Cardiac muscle cell (in vitro differentiated cells and primary cell): ENCODE measurements at regions not wholly inside any gene's neighbourhood (a gene's known extent, or its start where the extent isn't known, plus 50 kb on each side); places are given as distances from the start of the nearest gene placed in this dataset.
"Not testable (repeated sequence)": the region's sequence is repeated elsewhere in the genome, so short reads cannot be mapped to it uniquely, and the experiment has no call there.

Experiments
- DNase-seq, 2 donors: peaks; one replicate each; pipeline versions ENCODE4 v3.0.0 to v3.0.0-alpha.2; 2010 to 2017; ENCODE audit warnings: low read depth in 1 of 2, low spot score in 1 of 2
- H3K27ac ChIP-seq: fragments of 200-600 bp; sonication (generic); 2 replicates; pipeline ENCODE4 v1.5.1; 2016
- H3K27me3 ChIP-seq: fragments of 200-600 bp; sonication (generic); 2 replicates; pipeline ENCODE4 v1.6.0; 2016; ENCODE audit warnings: control low read depth
- H3K36me3 ChIP-seq: fragments of 200-600 bp; sonication (generic); 2 replicates; pipeline ENCODE4 v1.5.1; 2016; ENCODE audit warnings: control low read depth
- H3K4me1 ChIP-seq: fragments of 200-600 bp; sonication (generic); 2 replicates; pipeline ENCODE4 v1.8.1; 2017; ENCODE audit warnings: low read depth, mild to moderate bottlenecking, mixed run types
- H3K4me3 ChIP-seq: fragments of 200-600 bp; sonication (generic); 2 replicates; pipeline ENCODE4 v1.5.1; 2016; ENCODE audit warnings: mild to moderate bottlenecking
- H3K9me3 ChIP-seq: fragments of 200-600 bp; sonication (generic); 2 replicates; pipeline ENCODE4 v1.5.1; 2017; ENCODE audit warnings: low read depth, mild to moderate bottlenecking, control low read depth

DNA sequence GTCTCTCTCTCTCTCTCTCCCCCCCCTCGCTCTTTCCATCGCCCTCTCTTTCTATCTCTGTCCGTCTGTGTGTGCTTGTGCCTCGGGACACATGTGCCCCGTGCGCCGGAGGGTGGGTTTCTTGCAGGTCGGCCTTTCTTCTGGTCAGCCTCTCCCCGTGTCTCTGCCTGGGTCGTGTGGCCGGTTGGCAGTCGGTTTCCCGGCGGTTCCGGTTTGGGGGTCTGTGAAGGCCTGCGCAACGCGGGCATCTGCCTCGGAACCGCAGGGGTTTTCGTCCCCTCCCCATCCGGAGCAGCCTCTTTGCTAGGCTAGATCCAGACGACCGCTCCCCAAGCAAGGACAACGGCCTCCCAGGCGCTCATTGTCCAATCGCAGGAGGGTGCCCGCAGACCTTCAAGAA, 1418.5 kb upstream of the PCDH10 start:
- H3K4me1 ChIP-seq, H3K27me3 ChIP-seq, H3K36me3 ChIP-seq, DNase-seq, H3K27ac ChIP-seq, H3K9me3 ChIP-seq, H3K4me3 ChIP-seq: not testable (repeated sequence)

DNA sequence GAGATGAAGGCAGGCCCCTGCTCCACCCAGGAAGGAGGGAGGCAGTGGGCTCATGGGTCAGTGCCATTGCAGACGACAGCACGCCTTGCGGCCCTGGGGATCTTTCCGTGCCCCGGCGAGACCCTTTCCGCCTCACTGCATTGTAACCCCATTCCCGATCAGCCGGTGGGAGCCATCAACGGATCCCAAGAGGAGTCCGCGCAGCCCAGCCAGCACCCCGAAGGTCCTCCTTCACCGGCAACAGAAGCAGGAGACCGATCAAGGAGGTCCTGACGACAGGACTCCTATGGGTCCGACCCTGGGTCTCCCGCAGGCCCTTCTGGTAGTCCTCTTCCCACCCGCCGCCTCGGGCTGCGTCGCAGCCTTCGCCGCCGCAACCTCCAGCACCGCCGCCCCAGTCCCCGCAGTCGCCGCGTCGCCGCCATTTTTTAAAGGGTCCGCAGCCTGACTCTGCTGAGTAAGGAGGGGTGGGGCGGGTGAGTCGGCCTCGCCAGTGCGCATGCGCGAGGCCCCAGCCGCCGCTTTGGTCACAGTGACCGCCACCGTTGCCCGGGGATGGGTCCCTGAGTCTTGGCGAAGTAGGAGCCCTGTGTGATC, 1417.0 kb upstream of the PCDH10 start:
- H3K4me3 ChIP-seq, H3K27me3 ChIP-seq, H3K4me1 ChIP-seq, H3K36me3 ChIP-seq, H3K9me3 ChIP-seq, DNase-seq, H3K27ac ChIP-seq: not testable (repeated sequence)

DNA sequence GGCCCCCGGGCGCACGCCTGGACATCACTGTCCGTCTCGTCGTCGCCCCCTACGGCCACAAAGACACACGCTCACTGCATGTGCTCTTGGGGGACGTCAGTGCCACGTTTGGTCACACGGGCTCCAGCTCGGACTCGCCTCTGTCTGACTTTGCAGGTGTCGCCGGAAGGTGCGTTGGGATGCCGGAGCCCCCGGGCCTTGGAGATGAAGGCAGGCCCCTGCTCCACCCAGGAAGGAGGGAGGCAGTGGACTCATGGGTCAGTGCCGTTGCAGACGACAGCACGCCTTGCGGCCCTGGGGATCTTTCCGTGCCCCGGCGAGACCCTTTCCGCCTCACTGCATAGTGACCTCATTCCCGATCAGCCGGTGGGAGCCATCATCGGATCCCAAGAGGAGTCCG, 1414.8 kb upstream of the PCDH10 start:
- not testable (repeated sequence) for H3K4me1 ChIP-seq, H3K36me3 ChIP-seq, H3K27ac ChIP-seq, H3K27me3 ChIP-seq, DNase-seq, H3K4me3 ChIP-seq, H3K9me3 ChIP-seq

DNA sequence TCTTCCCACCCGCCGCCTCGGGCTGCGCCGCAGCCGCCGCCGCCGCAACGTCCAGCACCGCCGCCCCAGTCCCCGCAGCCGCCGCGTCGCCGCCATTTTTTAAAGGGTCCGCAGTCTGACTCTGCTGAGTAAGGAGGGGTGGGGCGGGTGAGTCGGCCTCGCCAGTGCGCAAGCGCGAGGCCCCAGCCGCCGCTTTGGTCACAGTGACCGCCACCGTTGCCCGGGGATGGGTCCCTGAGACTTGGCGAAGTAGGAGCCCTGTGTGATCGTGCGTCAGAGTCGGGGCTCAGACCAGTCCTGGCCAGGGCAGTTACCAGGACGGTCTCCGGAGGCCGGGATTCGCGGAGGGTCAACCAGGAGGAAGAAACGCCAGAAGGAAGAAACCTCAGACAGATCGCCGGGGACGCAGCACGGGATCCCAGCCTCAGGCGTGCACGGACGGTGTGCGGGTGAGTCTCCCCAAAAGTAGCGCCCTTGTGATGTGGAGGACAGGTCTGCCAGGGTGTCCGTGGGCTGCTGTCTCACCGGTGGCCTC, 1414.2 kb upstream of the PCDH10 start:
- H3K4me1 ChIP-seq, H3K9me3 ChIP-seq, H3K36me3 ChIP-seq, H3K4me3 ChIP-seq, H3K27me3 ChIP-seq, H3K27ac ChIP-seq, DNase-seq: not testable (repeated sequence)

DNA sequence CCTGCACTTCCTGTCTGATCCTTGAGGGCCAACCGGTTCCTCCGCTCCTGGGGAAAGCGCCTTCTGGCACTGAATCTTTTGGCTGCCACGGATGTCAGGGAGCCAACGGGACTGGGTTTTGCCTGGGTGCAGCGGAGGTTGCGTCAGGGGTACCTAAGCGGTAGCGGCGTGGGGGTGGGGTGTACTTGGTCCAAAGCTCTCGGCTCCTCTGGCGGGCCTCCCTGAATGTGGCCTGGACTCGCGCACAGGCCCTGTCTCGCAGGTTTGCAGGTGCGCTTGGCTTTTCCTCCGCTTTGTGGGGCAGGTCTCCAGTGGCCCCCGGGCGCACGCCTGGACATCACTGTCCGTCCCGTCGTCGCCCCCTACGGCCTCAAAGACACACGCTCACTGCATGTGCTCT, 1410.1 kb upstream of the PCDH10 start:
- DNase-seq, H3K4me1 ChIP-seq, H3K36me3 ChIP-seq, H3K9me3 ChIP-seq, H3K27ac ChIP-seq, H3K4me3 ChIP-seq, H3K27me3 ChIP-seq: not testable (repeated sequence)

DNA sequence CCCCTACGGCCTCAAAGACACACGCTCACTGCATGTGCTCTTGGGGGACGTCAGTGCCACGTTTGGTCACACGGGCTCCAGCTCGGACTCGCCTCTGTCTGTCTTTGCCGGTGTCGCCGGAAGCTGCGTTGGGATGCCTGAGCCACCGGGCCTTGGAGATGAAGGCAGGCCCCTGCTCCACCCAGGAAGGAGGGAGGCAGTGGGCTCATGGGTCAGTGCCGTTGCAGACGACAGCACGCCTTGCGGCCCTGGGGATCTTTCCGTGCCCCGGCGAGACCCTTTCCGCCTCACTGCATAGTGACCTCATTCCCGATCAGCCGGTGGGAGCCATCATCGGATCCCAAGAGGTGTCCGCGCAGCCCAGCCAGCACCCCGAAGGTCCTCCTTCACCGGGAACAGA, 1407.3 kb upstream of the PCDH10 start:
- H3K27me3 ChIP-seq, DNase-seq, H3K36me3 ChIP-seq, H3K27ac ChIP-seq, H3K4me3 ChIP-seq, H3K4me1 ChIP-seq, H3K9me3 ChIP-seq: not testable (repeated sequence)

DNA sequence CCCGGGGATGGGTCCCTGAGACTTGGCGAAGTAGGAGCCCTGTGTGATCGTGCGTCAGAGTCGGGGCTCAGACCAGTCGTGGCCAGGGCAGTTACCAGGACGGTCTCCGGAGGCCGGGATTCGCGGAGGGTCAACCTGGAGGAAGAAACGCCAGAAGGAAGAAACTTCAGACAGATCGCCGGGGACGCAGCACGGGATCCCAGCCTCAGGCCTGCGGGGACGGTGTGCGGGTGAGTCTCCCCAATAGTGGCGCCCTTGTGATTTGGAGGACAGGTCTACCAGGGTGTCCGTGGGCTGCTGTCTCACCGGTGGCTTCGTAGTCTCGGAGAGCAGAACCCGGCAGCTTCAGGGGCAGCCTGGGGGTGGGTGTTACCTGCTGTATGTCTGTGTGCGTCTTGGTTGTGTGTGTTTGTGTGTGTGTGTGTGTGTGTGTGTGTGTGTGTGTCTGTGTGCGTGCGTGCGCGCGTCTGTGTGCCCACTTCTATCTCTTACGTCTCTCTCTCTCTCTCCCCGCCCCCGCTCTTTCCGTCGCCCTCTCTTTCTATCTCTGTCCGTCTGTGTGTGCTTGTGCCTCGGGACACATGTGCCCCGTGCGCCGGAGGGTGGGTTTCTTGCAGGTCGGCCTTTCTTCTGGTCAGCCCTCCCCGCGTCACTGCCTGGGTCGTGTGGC, 1406.4 kb upstream of the PCDH10 start:
- not testable (repeated sequence) for H3K9me3 ChIP-seq, H3K4me1 ChIP-seq, H3K4me3 ChIP-seq, DNase-seq, H3K36me3 ChIP-seq, H3K27me3 ChIP-seq, H3K27ac ChIP-seq

DNA sequence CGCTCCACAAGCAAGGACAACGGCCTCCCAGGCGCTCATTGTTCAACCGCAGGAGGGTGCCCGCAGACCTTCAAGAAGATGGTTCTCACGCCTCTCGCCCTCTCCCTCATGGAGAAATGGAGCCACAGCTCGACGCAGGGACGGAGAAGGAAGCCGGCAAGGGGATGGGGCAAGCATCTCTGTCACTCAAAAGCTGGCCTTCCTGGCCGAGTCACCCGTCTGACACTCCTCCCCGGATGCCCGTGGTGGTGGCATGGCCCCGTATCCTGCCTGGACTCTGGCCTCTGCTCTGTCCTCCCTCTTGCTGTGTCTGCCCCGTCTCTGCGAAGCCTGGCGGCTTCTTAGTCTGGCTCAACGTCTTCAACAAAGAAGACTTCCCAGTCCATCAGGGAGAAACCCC, 1405.7 kb upstream of the PCDH10 start:
- H3K9me3 ChIP-seq, H3K36me3 ChIP-seq, H3K4me3 ChIP-seq, H3K4me1 ChIP-seq, H3K27me3 ChIP-seq, H3K27ac ChIP-seq, DNase-seq: not testable (repeated sequence)

DNA sequence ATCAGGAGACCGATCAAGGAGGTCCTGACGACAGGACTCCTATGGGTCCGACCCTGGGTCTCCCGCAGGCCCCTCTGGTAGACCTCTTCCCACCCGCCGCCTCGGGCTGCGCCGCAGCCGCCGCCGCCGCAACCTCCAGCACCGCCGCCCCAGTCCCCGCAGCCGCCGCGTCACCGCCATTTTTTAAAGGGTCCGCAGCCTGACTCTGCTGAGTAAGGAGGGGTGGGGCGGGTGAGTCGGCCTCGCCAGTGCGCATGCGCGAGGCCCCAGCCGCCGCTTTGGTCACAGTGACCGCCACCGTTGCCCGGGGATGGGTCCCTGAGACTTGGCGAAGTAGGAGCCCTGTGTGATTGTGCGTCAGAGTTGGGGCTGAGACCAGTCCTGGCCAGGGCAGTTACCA, 1401.9 kb upstream of the PCDH10 start:
- H3K27me3 ChIP-seq, H3K9me3 ChIP-seq, DNase-seq, H3K36me3 ChIP-seq, H3K4me3 ChIP-seq, H3K27ac ChIP-seq, H3K4me1 ChIP-seq: not testable (repeated sequence)

DNA sequence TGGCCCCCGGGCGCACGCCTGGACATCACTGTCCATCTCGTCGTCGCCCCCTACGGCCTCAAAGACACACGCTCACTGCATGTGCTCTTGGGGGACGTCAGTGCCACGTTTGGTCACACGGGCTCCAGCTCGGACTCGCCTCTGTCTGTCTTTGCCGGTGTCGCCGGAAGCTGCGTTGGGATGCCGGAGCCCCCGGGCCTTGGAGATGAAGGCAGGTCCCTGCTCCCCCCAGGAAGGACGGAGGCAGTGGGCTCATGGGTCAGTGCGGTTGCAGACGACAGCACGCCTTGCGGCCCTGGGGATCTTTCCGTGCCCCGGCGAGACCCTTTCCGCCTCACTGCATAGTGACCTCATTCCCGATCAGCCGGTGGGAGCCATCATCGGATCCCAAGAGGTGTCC, 1399.9 kb upstream of the PCDH10 start:
- H3K4me3 ChIP-seq, H3K4me1 ChIP-seq, H3K9me3 ChIP-seq, H3K27me3 ChIP-seq, H3K36me3 ChIP-seq, DNase-seq, H3K27ac ChIP-seq: not testable (repeated sequence)

DNA sequence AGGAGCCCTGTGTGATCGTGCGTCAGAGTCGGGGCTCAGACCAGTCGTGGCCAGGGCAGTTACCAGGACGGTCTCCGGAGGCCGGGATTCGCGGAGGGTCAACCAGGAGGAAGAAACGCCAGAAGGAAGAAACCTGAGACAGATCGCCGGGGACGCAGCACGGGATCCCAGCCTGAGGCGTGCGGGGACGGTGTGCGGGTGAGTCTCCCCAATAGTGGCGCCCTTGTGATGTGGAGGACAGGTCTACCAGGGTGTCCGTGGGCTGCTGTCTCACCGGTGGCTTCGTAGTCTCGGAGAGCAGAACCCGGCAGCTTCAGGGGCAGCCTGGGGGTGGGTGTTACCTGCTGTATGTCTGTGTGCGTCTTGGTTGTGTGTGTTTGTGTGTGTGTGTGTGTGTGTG, 1399.1 kb upstream of the PCDH10 start:
- not testable (repeated sequence) for H3K9me3 ChIP-seq, H3K27me3 ChIP-seq, H3K4me1 ChIP-seq, H3K27ac ChIP-seq, H3K36me3 ChIP-seq, H3K4me3 ChIP-seq, DNase-seq

DNA sequence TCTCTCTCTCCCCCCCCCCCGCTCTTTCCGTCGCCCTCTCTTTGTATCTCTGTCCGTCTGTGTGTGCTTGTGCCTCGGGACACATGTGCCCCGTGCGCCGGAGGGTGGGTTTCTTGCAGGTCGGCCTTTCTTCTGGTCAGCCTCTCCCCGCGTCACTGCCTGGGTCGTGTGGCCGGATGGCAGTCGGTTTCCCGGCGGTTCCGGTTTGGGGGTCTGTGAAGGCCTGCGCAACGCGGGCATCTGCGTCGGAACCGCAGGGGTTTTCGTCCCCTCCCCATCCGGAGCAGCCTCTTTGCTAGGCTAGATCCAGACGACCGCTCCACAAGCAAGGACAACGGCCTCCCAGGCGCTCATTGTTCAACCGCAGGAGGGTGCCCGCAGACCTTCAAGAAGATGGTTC, 1398.6 kb upstream of the PCDH10 start:
- not testable (repeated sequence) for H3K4me3 ChIP-seq, H3K4me1 ChIP-seq, H3K36me3 ChIP-seq, H3K27ac ChIP-seq, DNase-seq, H3K9me3 ChIP-seq, H3K27me3 ChIP-seq

DNA sequence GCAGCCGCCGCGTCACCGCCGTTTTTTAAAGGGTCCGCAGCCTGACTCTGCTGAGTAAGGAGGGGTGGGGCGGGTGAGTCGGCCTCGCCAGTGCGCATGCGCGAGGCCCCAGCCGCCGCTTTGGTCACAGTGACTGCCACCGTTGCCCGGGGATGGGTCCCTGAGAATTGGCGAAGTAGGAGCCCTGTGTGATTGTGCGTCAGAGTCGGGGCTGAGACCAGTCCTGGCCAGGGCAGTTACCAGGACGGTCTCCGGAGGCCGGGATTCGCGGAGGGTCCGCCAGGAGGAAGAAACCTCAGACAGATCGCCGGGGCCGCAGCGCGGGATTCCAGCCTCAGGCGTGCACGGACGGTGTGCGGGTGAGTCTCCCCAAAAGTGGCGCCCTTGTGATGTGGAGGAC, 1386.9 kb upstream of the PCDH10 start:
- DNase-seq, H3K27ac ChIP-seq, H3K27me3 ChIP-seq, H3K4me3 ChIP-seq, H3K36me3 ChIP-seq, H3K4me1 ChIP-seq, H3K9me3 ChIP-seq: not testable (repeated sequence)
